ENCODE measurements at regions not wholly inside any gene's neighbourhood (a gene's known extent, or its start where the extent isn't known, plus 50 kb on each side); places are given as distances from the start of the nearest gene placed in this dataset.

GRCh38 chr6:144781836-144782235 is 496.7 kb downstream of the UTRN start:
- Histone ChIP-seq H3K4me3 (no peak overlapping the region), H3K27ac (no peak overlapping the region), H3K27me3 (no peaks in the 10 kb centered on the region), H3K9me3 (no peaks in the 10 kb centered on the region), H3K36me3 (peaks cover 0 to 32% (median 18%) of the 10 kb centered on the region in 4 donors), H3K4me1 (no peaks in the 10 kb centered on the region)
- intact Hi-C loops (cut with DNase I; ENCODE audit: low total_unique reads) = no loop called here
- DNase-seq = no peak
- TF ChIP-seq POLR2AphosphoS5 (IDR thresholded peaks at IDR 0.05) = no peak
- TF ChIP-seq EP300 (IDR thresholded peaks at IDR 0.05) = no peak
- no peak for TF ChIP-seq POLR2A (IDR thresholded peaks at IDR 0.05)
- no peak for TF ChIP-seq CTCF (IDR thresholded peaks at IDR 0.05)
- 88 to 93% (median 90%) methylated on average over 3 of the region's 3 CpGs for WGBS, 5 donors

DNA sequence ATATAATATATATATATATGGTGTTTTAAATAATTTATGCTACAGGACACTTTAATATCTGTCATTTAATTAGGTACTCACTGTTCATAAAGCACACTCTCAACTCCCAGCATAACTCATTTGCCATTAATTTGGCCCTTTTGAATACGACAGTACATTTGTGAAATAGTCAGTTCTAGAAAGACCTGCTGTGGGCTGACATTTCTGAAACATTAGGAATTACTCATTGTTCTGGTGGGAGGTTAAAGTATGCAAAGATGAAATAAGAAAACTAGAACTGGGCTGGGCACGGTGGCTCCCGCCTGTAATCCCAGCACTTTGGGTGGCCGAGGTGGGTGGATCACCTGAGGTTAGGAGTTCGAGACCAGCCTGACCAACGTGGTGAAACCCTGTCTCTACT is 497.5 kb downstream of the UTRN start:
- intact Hi-C loops (cut with DNase I; ENCODE audit: low total_unique reads) = no loop called here
- Histone ChIP-seq H3K4me3 (no peak overlapping the region), H3K36me3 (peaks cover 0 to 33% (median 18%) of the 10 kb centered on the region in 4 donors), H3K27me3 (no peaks in the 10 kb centered on the region), H3K27ac (no peak overlapping the region), H3K9me3 (no peaks in the 10 kb centered on the region), H3K4me1 (no peaks in the 10 kb centered on the region)
- DNase-seq = no peak
- TF ChIP-seq POLR2A (IDR thresholded peaks at IDR 0.05) (no peak), CTCF (IDR thresholded peaks at IDR 0.05) (no peak), EP300 (IDR thresholded peaks at IDR 0.05) (no peak), POLR2AphosphoS5 (IDR thresholded peaks at IDR 0.05) (no peak)
- 87 to 93% (median 89%) methylated on average over 6 of the region's 6 CpGs for WGBS, 5 donors

- WGBS, 5 donors = 86 to 95% (median 88%) methylated on average over 3 of the region's 3 CpGs
- TF ChIP-seq EP300 (IDR thresholded peaks at IDR 0.05) = no peak
- no peak for TF ChIP-seq POLR2A (IDR thresholded peaks at IDR 0.05)
- TF ChIP-seq CTCF (IDR thresholded peaks at IDR 0.05) = no peak
- TF ChIP-seq POLR2AphosphoS5 (IDR thresholded peaks at IDR 0.05) = no peak
- Histone ChIP-seq H3K27ac (no peak overlapping the region), H3K4me1 (no peaks in the 10 kb centered on the region), H3K9me3 (no peaks in the 10 kb centered on the region), H3K4me3 (no peak overlapping the region), H3K36me3 (peaks cover 0 to 41% (median 33%) of the 10 kb centered on the region in 4 donors), H3K27me3 (no peaks in the 10 kb centered on the region)
- no peak for DNase-seq
- intact Hi-C loops (cut with DNase I; ENCODE audit: low total_unique reads) = no loop called here
Observed at GRCh38 chr6:144785056-144785455, 499.9 kb downstream of the UTRN start.

- Histone ChIP-seq H3K27ac (no peak overlapping the region), H3K9me3 (no peaks in the 10 kb centered on the region), H3K27me3 (no peaks in the 10 kb centered on the region), H3K4me1 (no peaks in the 10 kb centered on the region), H3K36me3 (peaks cover 0 to 50% (median 41%) of the 10 kb centered on the region in 4 donors), H3K4me3 (no peak overlapping the region)
- TF ChIP-seq POLR2AphosphoS5 (IDR thresholded peaks at IDR 0.05) (no peak), EP300 (IDR thresholded peaks at IDR 0.05) (no peak), POLR2A (IDR thresholded peaks at IDR 0.05) (no peak), CTCF (IDR thresholded peaks at IDR 0.05) (no peak)
- 86 to 97% (median 89%) methylated on average over 2 of the region's 2 CpGs for WGBS, 5 donors
- intact Hi-C loops (cut with DNase I; ENCODE audit: low total_unique reads) = no loop called here
- no peak for DNase-seq
Observed at GRCh38 chr6:144786825-144787224, 501.7 kb downstream of the UTRN start.
